ENCODE measurements at regions not wholly inside any gene's neighbourhood (a gene's known extent, or its start where the extent isn't known, plus 50 kb on each side); places are given as distances from the start of the nearest gene placed in this dataset.

- TF ChIP-seq CTCF (conservative IDR thresholded peaks at IDR 0.05; ENCODE audit: low read length) (no peak), EZH2phosphoT487 (IDR thresholded peaks at IDR 0.05; ENCODE audit: borderline replicate concordance, low read depth, low read length) (no peak)
These were observed 199.9 kb downstream of the PCDH7 start for GRCh38 chr4:30920043-30920442.
